ENCODE measurements at regions not wholly inside any gene's neighbourhood (a gene's known extent, or its start where the extent isn't known, plus 50 kb on each side); places are given as distances from the start of the nearest gene placed in this dataset.

DNA sequence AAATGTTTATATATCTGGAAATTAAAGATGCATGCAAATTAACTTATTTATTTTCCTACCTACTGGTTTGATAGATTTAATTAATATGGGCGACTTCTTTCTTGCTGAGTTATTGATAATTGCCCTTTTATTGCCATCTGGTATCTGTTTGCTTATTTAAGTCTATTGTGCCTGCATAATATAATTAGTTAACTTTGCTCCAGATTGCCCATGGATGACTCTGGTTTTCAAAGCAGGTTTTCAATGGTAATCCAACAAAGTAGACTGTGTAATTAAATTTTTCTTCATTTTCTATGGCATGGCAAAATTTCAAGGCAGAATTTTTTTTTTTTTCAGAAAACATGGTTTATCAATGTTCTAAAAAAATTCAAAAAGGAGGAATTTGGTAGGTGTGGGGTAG is 1092.0 kb downstream of the GRIK2 start:
- no peak overlapping the region for H3K27ac ChIP-seq (ENCODE audit: low read length)
- H3K79me2 ChIP-seq (replicated peaks; ENCODE audit: insufficient read depth, low read length): no peaks in the 10 kb centered on the region
- TF ChIP-seq EP300 (conservative IDR thresholded peaks at IDR 0.05; ENCODE audit: poor library complexity, severe bottlenecking) (no peak), MXI1 (conservative IDR thresholded peaks at IDR 0.05; ENCODE audit: poor library complexity, severe bottlenecking) (no peak)
- H4K20me1 ChIP-seq (ENCODE audit: insufficient read depth): no peaks in the 10 kb centered on the region
- no peak overlapping the region for H3K4me2 ChIP-seq (ENCODE audit: low read length)
- no peak overlapping the region for H3K4me3 ChIP-seq (ENCODE audit: low read length)
- no peak overlapping the region for H3K9ac ChIP-seq (ENCODE audit: low read length)
- no peaks in the 10 kb centered on the region for H3K9me3 ChIP-seq (ENCODE audit: low read length)
- no peaks in the 10 kb centered on the region for H3F3A ChIP-seq (ENCODE audit: insufficient read depth, low read length, poor library complexity, severe bottlenecking)
- H3K27me3 ChIP-seq (ENCODE audit: insufficient read depth, low read depth, low read length): no peaks in the 10 kb centered on the region
- no peaks in the 10 kb centered on the region for H3K9me2 ChIP-seq (ENCODE audit: insufficient read depth, low read length)
- H2AFZ ChIP-seq (ENCODE audit: low read depth, low read length): no peak overlapping the region
- no peaks in the 10 kb centered on the region for H3K36me3 ChIP-seq (ENCODE audit: insufficient read depth, low read length)

DNA sequence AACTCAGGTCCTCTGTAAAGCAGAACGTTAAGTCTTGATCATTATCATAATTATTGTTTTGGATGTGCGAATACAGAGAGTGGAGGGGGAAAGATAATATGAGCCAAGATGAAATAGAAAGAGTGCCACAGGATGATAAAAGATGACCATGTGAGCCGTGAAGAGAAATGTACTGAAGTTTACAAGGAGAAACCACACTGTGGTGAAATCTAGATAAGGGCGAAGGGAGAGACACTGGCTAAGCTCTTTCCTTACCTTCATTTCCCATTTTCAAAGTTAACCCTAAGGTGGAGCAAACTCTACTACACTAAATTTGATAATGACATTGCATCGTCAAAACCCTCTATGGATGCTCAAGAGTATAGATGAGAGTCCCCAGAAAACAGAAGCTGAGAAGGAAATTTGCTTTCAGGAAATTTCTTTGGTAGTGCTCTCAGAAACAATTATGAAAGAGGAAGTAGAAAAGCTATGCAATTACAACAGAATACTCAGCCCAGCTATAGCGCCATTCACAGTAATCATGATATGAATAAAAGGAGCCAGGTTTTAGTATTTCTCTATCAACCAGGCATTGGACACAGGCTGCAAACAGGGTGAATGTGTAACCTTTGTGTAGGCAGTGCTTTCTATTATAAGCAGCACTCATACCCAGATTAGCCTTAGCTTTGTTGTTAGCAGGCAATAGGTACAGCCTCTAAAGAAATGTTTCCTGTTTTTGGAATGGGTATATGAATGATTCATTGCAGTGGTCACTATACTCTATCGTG is 1080.7 kb downstream of the GRIK2 start:
- H3K27me3 ChIP-seq (ENCODE audit: insufficient read depth, low read depth, low read length): no peaks in the 10 kb centered on the region
- H4K20me1 ChIP-seq (ENCODE audit: insufficient read depth): no peaks in the 10 kb centered on the region
- H3K9me3 ChIP-seq (ENCODE audit: low read length): no peaks in the 10 kb centered on the region
- no peak overlapping the region for H3K27ac ChIP-seq (ENCODE audit: low read length)
- no peak overlapping the region for H2AFZ ChIP-seq (ENCODE audit: low read depth, low read length)
- no peaks in the 10 kb centered on the region for H3F3A ChIP-seq (ENCODE audit: insufficient read depth, low read length, poor library complexity, severe bottlenecking)
- no peak overlapping the region for H3K4me3 ChIP-seq (ENCODE audit: low read length)
- no peak overlapping the region for H3K4me2 ChIP-seq (ENCODE audit: low read length)
- H3K9ac ChIP-seq (ENCODE audit: low read length): no peak overlapping the region
- no peaks in the 10 kb centered on the region for H3K9me2 ChIP-seq (ENCODE audit: insufficient read depth, low read length)
- H3K36me3 ChIP-seq (ENCODE audit: insufficient read depth, low read length): no peaks in the 10 kb centered on the region
- TF ChIP-seq TAF1 (IDR thresholded peaks at IDR 0.05; ENCODE audit: low read depth) (no peak), EZH2 (IDR thresholded peaks at IDR 0.05; ENCODE audit: borderline replicate concordance, insufficient read depth, low read length, poor library complexity, severe bottlenecking) (no peak), POLR2AphosphoS5 (IDR thresholded peaks at IDR 0.05) (no peak), MXI1 (conservative IDR thresholded peaks at IDR 0.05; ENCODE audit: poor library complexity, severe bottlenecking) (no peak), EP300 (conservative IDR thresholded peaks at IDR 0.05; ENCODE audit: poor library complexity, severe bottlenecking) (no peak), RAD21 (conservative IDR thresholded peaks at IDR 0.05) (no peak), SMC3 (conservative IDR thresholded peaks at IDR 0.05; ENCODE audit: poor library complexity) (no peak)
- TF ChIP-seq, protein P1, sequence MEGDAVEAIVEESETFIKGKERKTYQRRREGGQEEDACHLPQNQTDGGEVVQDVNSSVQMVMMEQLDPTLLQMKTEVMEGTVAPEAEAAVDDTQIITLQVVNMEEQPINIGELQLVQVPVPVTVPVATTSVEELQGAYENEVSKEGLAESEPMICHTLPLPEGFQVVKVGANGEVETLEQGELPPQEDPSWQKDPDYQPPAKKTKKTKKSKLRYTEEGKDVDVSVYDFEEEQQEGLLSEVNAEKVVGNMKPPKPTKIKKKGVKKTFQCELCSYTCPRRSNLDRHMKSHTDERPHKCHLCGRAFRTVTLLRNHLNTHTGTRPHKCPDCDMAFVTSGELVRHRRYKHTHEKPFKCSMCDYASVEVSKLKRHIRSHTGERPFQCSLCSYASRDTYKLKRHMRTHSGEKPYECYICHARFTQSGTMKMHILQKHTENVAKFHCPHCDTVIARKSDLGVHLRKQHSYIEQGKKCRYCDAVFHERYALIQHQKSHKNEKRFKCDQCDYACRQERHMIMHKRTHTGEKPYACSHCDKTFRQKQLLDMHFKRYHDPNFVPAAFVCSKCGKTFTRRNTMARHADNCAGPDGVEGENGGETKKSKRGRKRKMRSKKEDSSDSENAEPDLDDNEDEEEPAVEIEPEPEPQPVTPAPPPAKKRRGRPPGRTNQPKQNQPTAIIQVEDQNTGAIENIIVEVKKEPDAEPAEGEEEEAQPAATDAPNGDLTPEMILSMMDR (IDR thresholded peaks at IDR 0.05; ENCODE audit: poor library complexity, severe bottlenecking): no peak
- TF ChIP-seq, protein P2, sequence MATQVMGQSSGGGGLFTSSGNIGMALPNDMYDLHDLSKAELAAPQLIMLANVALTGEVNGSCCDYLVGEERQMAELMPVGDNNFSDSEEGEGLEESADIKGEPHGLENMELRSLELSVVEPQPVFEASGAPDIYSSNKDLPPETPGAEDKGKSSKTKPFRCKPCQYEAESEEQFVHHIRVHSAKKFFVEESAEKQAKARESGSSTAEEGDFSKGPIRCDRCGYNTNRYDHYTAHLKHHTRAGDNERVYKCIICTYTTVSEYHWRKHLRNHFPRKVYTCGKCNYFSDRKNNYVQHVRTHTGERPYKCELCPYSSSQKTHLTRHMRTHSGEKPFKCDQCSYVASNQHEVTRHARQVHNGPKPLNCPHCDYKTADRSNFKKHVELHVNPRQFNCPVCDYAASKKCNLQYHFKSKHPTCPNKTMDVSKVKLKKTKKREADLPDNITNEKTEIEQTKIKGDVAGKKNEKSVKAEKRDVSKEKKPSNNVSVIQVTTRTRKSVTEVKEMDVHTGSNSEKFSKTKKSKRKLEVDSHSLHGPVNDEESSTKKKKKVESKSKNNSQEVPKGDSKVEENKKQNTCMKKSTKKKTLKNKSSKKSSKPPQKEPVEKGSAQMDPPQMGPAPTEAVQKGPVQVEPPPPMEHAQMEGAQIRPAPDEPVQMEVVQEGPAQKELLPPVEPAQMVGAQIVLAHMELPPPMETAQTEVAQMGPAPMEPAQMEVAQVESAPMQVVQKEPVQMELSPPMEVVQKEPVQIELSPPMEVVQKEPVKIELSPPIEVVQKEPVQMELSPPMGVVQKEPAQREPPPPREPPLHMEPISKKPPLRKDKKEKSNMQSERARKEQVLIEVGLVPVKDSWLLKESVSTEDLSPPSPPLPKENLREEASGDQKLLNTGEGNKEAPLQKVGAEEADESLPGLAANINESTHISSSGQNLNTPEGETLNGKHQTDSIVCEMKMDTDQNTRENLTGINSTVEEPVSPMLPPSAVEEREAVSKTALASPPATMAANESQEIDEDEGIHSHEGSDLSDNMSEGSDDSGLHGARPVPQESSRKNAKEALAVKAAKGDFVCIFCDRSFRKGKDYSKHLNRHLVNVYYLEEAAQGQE (IDR thresholded peaks at IDR 0.05; ENCODE audit: borderline replicate concordance): no peak
- no peaks in the 10 kb centered on the region for H3K79me2 ChIP-seq (replicated peaks; ENCODE audit: insufficient read depth, low read length)
